ENCODE measurements at regions not wholly inside any gene's neighbourhood (a gene's known extent, or its start where the extent isn't known, plus 50 kb on each side); places are given as distances from the start of the nearest gene placed in this dataset.

DNA sequence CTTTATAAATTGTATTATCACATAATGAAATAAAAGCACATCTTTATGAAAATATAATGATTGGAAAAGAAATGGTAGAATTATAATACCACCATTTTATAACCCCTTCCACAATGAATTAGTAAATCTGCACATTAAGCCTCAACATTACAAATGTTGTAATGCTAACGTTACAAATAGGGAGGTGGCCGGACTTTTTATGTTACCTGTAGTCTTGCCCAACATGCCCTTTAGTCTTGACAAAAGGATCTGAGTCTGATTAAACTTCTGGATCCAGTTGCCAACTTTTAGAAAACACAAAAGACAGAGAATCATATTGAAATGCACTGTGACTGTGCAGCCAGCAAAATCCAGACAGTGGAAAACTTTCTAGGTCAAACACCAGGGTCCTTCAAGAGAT lies 617.3 kb downstream of the KCNJ3 start:
- ATAC-seq = no peak
- H4K20me1 ChIP-seq (replicated peaks; ENCODE audit: insufficient read depth) = no peaks in the 10 kb centered on the region
- H3K27me3 ChIP-seq (ENCODE audit: insufficient read depth) = no peaks in the 10 kb centered on the region
- Mint-ChIP-seq H3K9me3 (no peaks in the 10 kb centered on the region), H3K36me3 (ENCODE audit: low read depth) (no peaks in the 10 kb centered on the region), H3K4me1 (no peaks in the 10 kb centered on the region), H3K27ac (no peak overlapping the region), H3K4me3 (no peak overlapping the region), H3K27me3 (ENCODE audit: insufficient read depth, low read depth, poor library complexity) (no peaks in the 10 kb centered on the region)
- no peak overlapping the region for H3K27ac ChIP-seq (ENCODE audit: low read depth)
- H3K36me3 ChIP-seq (ENCODE audit: insufficient read depth) = no peaks in the 10 kb centered on the region
- no peaks in the 10 kb centered on the region for H3K79me2 ChIP-seq (replicated peaks; ENCODE audit: insufficient read depth)
- no peaks in the 10 kb centered on the region for H3K9me2 ChIP-seq (ENCODE audit: insufficient read depth)
- no peak overlapping the region for H3K4me2 ChIP-seq
- H3K4me3 ChIP-seq = no peak overlapping the region
- TF ChIP-seq EZH2phosphoT487 (IDR thresholded peaks at IDR 0.05; ENCODE audit: unreplicated experiment) = no peak
- no peak for TF ChIP-seq JUNB (IDR thresholded peaks at IDR 0.05; ENCODE audit: unreplicated experiment)
- TF ChIP-seq, protein P1, sequence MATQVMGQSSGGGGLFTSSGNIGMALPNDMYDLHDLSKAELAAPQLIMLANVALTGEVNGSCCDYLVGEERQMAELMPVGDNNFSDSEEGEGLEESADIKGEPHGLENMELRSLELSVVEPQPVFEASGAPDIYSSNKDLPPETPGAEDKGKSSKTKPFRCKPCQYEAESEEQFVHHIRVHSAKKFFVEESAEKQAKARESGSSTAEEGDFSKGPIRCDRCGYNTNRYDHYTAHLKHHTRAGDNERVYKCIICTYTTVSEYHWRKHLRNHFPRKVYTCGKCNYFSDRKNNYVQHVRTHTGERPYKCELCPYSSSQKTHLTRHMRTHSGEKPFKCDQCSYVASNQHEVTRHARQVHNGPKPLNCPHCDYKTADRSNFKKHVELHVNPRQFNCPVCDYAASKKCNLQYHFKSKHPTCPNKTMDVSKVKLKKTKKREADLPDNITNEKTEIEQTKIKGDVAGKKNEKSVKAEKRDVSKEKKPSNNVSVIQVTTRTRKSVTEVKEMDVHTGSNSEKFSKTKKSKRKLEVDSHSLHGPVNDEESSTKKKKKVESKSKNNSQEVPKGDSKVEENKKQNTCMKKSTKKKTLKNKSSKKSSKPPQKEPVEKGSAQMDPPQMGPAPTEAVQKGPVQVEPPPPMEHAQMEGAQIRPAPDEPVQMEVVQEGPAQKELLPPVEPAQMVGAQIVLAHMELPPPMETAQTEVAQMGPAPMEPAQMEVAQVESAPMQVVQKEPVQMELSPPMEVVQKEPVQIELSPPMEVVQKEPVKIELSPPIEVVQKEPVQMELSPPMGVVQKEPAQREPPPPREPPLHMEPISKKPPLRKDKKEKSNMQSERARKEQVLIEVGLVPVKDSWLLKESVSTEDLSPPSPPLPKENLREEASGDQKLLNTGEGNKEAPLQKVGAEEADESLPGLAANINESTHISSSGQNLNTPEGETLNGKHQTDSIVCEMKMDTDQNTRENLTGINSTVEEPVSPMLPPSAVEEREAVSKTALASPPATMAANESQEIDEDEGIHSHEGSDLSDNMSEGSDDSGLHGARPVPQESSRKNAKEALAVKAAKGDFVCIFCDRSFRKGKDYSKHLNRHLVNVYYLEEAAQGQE (IDR thresholded peaks at IDR 0.05; ENCODE audit: unreplicated experiment) = no peak
- TF ChIP-seq NANOG (IDR thresholded peaks at IDR 0.05; ENCODE audit: borderline replicate concordance) = no peak
- no peak for TF ChIP-seq ZNF114 (CRISPR knock-in tag; IDR thresholded peaks at IDR 0.05)
- no peak for TF ChIP-seq CREB1 (CRISPR knock-in tag; IDR thresholded peaks at IDR 0.05; ENCODE audit: low read depth)
- TF ChIP-seq STAT1 (IDR thresholded peaks at IDR 0.05; ENCODE audit: unreplicated experiment) = no peak
- TF ChIP-seq POLR2AphosphoS5 (IDR thresholded peaks at IDR 0.05; ENCODE audit: low read depth) = no peak
- no peak for DNase-seq (ENCODE audit: low spot score)
- no peaks in the 10 kb centered on the region for H3F3A ChIP-seq (replicated peaks; ENCODE audit: low read depth)
- 0 out of 2 replicates have a peak, but pooled peaks cover 5% of the 10 kb centered on the region for H3K4me1 ChIP-seq (ENCODE audit: insufficient read depth)
- H2AFZ ChIP-seq = no peak overlapping the region

DNA sequence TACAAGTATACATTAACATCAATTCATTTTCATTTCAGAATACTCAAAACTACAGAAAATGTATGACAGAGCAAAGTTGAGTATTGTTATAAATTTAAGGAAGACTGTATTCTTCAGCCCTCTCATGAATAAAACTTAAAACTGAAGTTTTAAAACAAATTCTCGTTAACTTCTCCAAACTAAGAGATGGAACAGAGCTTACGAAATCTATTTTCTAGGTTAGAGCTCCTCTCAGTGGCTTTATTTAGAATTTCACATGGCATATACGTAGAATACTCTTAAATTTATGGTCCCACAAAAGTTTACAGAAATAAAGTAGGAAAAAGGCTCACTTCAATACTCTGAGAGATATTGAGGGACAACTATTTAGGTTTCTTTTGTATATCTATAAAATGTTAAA lies 612.1 kb downstream of the KCNJ3 start:
- Histone ChIP-seq H3K4me1 (ENCODE audit: insufficient read depth) (0 out of 2 replicates have a peak, but pooled peaks cover 5% of the 10 kb centered on the region), H3K4me2 (no peak overlapping the region), H3K27ac (ENCODE audit: low read depth) (no peak overlapping the region), H3K27me3 (ENCODE audit: insufficient read depth) (no peaks in the 10 kb centered on the region), H3K4me3 (no peak overlapping the region), H3F3A (replicated peaks; ENCODE audit: low read depth) (no peaks in the 10 kb centered on the region), H3K9me2 (ENCODE audit: insufficient read depth) (no peaks in the 10 kb centered on the region), H3K79me2 (replicated peaks; ENCODE audit: insufficient read depth) (no peaks in the 10 kb centered on the region), H4K20me1 (replicated peaks; ENCODE audit: insufficient read depth) (no peaks in the 10 kb centered on the region), H2AFZ (no peak overlapping the region), H3K36me3 (ENCODE audit: insufficient read depth) (no peaks in the 10 kb centered on the region)
- no peaks in the 10 kb centered on the region for H3K4me1 Mint-ChIP-seq
- no peaks in the 10 kb centered on the region for H3K36me3 Mint-ChIP-seq (ENCODE audit: low read depth)
- no peak overlapping the region for H3K4me3 Mint-ChIP-seq
- H3K9me3 Mint-ChIP-seq = no peaks in the 10 kb centered on the region
- DNase-seq (ENCODE audit: low spot score) = peak; percentile 74
- H3K27me3 Mint-ChIP-seq (ENCODE audit: insufficient read depth, low read depth, poor library complexity) = no peaks in the 10 kb centered on the region
- peak; percentile 31; the same call in 1 of the 3 replicates for ATAC-seq
- TF ChIP-seq, protein P2, sequence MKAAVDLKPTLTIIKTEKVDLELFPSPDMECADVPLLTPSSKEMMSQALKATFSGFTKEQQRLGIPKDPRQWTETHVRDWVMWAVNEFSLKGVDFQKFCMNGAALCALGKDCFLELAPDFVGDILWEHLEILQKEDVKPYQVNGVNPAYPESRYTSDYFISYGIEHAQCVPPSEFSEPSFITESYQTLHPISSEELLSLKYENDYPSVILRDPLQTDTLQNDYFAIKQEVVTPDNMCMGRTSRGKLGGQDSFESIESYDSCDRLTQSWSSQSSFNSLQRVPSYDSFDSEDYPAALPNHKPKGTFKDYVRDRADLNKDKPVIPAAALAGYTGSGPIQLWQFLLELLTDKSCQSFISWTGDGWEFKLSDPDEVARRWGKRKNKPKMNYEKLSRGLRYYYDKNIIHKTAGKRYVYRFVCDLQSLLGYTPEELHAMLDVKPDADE (IDR thresholded peaks at IDR 0.05) = no peak
- TF ChIP-seq, protein P3, sequence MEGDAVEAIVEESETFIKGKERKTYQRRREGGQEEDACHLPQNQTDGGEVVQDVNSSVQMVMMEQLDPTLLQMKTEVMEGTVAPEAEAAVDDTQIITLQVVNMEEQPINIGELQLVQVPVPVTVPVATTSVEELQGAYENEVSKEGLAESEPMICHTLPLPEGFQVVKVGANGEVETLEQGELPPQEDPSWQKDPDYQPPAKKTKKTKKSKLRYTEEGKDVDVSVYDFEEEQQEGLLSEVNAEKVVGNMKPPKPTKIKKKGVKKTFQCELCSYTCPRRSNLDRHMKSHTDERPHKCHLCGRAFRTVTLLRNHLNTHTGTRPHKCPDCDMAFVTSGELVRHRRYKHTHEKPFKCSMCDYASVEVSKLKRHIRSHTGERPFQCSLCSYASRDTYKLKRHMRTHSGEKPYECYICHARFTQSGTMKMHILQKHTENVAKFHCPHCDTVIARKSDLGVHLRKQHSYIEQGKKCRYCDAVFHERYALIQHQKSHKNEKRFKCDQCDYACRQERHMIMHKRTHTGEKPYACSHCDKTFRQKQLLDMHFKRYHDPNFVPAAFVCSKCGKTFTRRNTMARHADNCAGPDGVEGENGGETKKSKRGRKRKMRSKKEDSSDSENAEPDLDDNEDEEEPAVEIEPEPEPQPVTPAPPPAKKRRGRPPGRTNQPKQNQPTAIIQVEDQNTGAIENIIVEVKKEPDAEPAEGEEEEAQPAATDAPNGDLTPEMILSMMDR (conservative IDR thresholded peaks at IDR 0.05; ENCODE audit: low read depth in 2 of 2) = peak in 1 of 2 experiments; percentile 86; a peak in 3 of 4 replicates
- no peak overlapping the region for H3K27ac Mint-ChIP-seq

All from GM23338 (cell line).